Fibroblast of lung (primary cell): ENCODE measurements at regions not wholly inside any gene's neighbourhood (a gene's known extent, or its start where the extent isn't known, plus 50 kb on each side); places are given as distances from the start of the nearest gene placed in this dataset.

Experiments used
- EZH2 ChIP-seq: IDR thresholded peaks from 2 replicates; pipeline ENCODE4 v1.5.1; 2012; ENCODE audit warnings: low read length, control low read depth, mild to moderate bottlenecking; ENCODE audit errors: missing control alignments
- TF ChIP-seq, protein P1 (sequence below), 2 donors: IDR thresholded peaks in 1 of 2; conservative IDR thresholded peaks in 1 of 2; 1 replicate in 1 of 2; 2 replicates in 1 of 2; pipeline ENCODE4 v1.5.1; 2011 to 2012; ENCODE audit warnings: low read length in 2 of 2, control low read depth in 1 of 2, inconsistent platforms in 1 of 2, low read depth in 1 of 2, mild to moderate bottlenecking in 1 of 2

DNA sequence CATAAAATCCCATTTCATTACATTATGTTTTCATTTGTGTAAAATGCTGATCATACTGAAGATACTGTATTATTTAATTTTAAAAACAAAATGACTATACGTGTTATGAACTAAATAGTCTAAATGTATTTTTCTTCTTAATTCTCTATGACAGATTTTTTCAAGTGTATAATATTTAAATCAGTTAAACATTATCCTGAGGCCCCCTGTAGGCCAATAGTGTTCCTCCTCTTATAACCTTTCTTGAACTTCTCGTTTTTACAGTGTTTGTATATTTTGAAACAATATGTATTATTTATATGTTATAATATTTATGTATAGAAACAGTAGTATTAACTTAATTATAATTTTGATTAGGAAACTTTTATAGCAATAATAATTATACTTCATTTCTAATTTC lies 151.1 kb upstream of the CHORDC1 start:
- TF ChIP-seq, protein P1, sequence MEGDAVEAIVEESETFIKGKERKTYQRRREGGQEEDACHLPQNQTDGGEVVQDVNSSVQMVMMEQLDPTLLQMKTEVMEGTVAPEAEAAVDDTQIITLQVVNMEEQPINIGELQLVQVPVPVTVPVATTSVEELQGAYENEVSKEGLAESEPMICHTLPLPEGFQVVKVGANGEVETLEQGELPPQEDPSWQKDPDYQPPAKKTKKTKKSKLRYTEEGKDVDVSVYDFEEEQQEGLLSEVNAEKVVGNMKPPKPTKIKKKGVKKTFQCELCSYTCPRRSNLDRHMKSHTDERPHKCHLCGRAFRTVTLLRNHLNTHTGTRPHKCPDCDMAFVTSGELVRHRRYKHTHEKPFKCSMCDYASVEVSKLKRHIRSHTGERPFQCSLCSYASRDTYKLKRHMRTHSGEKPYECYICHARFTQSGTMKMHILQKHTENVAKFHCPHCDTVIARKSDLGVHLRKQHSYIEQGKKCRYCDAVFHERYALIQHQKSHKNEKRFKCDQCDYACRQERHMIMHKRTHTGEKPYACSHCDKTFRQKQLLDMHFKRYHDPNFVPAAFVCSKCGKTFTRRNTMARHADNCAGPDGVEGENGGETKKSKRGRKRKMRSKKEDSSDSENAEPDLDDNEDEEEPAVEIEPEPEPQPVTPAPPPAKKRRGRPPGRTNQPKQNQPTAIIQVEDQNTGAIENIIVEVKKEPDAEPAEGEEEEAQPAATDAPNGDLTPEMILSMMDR (conservative IDR thresholded peaks at IDR 0.05 in 1 of 2, IDR thresholded peaks at IDR 0.05 in 1 of 2; ENCODE audit: low read depth in 1 of 2, low read length in 2 of 2): no peak
- no peak for TF ChIP-seq EZH2
